ENCODE measurements at regions not wholly inside any gene's neighbourhood (a gene's known extent, or its start where the extent isn't known, plus 50 kb on each side); places are given as distances from the start of the nearest gene placed in this dataset.

DNA sequence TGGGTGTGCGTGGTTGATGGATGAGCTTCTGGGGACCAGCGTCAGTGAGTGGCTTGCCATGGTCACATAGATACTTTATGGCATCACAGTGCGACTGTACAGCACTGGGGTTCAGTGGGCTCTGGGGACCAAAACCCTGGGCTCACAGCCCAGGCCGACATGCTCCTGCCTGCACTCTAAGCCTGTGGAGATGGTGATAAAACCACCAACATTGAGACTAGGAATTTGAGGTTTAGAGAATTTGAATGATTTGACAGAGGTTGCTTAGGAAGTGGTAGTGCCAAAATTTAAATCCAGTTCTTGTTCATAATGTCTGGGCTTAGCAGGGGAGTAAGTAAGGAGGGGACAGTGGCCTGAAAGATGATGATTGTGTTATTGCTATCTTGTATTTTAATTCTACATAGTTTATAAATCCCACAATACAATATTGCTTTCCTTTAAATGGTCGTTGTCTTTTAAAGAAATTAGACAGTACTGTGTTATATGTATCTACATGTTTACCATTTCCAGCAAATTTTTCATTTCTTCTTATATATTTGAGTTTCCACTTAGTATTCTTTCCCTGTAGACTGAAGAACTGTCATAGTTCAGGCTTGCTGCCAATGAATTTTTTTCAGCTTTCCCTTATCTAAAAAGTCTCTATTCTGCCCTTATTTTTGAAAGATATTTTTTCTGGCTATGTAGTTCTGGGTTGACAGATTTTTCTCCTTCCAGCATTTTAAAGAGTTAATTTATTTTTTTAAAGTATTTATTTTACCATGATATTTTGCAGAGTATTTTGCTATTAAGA, 235.4 kb upstream of the RGMA start:
- TF ChIP-seq, protein P1, sequence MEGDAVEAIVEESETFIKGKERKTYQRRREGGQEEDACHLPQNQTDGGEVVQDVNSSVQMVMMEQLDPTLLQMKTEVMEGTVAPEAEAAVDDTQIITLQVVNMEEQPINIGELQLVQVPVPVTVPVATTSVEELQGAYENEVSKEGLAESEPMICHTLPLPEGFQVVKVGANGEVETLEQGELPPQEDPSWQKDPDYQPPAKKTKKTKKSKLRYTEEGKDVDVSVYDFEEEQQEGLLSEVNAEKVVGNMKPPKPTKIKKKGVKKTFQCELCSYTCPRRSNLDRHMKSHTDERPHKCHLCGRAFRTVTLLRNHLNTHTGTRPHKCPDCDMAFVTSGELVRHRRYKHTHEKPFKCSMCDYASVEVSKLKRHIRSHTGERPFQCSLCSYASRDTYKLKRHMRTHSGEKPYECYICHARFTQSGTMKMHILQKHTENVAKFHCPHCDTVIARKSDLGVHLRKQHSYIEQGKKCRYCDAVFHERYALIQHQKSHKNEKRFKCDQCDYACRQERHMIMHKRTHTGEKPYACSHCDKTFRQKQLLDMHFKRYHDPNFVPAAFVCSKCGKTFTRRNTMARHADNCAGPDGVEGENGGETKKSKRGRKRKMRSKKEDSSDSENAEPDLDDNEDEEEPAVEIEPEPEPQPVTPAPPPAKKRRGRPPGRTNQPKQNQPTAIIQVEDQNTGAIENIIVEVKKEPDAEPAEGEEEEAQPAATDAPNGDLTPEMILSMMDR (IDR thresholded peaks at IDR 0.05), result no peak
- TF ChIP-seq SIN3A (IDR thresholded peaks at IDR 0.05; ENCODE audit: borderline replicate concordance, low read depth, low read length) (no peak), TAF1 (IDR thresholded peaks at IDR 0.05; ENCODE audit: borderline replicate concordance, low read depth, low read length) (no peak), EP300 (IDR thresholded peaks at IDR 0.05; ENCODE audit: borderline replicate concordance in 1 of 2, low read depth in 1 of 2, low read length in 1 of 2) (no peak), RXRA (IDR thresholded peaks at IDR 0.05; ENCODE audit: borderline replicate concordance, low read depth) (no peak), RAD21 (IDR thresholded peaks at IDR 0.05; ENCODE audit: low read length) (no peak), JUND (IDR thresholded peaks at IDR 0.05) (no peak), GATA2 (CRISPR knock-in tag; IDR thresholded peaks at IDR 0.05) (no peak), TCF12 (IDR thresholded peaks at IDR 0.05) (no peak), RFX5 (IDR thresholded peaks at IDR 0.05; ENCODE audit: low read length) (no peak), POLR2AphosphoS5 (IDR thresholded peaks at IDR 0.05; ENCODE audit: low read depth, low read length) (no peak)
- TF ChIP-seq, protein P2, sequence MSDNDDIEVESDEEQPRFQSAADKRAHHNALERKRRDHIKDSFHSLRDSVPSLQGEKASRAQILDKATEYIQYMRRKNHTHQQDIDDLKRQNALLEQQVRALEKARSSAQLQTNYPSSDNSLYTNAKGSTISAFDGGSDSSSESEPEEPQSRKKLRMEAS (IDR thresholded peaks at IDR 0.05; ENCODE audit: low read depth), result no peak
- TF ChIP-seq, protein P3, sequence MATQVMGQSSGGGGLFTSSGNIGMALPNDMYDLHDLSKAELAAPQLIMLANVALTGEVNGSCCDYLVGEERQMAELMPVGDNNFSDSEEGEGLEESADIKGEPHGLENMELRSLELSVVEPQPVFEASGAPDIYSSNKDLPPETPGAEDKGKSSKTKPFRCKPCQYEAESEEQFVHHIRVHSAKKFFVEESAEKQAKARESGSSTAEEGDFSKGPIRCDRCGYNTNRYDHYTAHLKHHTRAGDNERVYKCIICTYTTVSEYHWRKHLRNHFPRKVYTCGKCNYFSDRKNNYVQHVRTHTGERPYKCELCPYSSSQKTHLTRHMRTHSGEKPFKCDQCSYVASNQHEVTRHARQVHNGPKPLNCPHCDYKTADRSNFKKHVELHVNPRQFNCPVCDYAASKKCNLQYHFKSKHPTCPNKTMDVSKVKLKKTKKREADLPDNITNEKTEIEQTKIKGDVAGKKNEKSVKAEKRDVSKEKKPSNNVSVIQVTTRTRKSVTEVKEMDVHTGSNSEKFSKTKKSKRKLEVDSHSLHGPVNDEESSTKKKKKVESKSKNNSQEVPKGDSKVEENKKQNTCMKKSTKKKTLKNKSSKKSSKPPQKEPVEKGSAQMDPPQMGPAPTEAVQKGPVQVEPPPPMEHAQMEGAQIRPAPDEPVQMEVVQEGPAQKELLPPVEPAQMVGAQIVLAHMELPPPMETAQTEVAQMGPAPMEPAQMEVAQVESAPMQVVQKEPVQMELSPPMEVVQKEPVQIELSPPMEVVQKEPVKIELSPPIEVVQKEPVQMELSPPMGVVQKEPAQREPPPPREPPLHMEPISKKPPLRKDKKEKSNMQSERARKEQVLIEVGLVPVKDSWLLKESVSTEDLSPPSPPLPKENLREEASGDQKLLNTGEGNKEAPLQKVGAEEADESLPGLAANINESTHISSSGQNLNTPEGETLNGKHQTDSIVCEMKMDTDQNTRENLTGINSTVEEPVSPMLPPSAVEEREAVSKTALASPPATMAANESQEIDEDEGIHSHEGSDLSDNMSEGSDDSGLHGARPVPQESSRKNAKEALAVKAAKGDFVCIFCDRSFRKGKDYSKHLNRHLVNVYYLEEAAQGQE (IDR thresholded peaks at IDR 0.05; ENCODE audit: low read depth, low read length), result no peak
- TF ChIP-seq, protein P4, sequence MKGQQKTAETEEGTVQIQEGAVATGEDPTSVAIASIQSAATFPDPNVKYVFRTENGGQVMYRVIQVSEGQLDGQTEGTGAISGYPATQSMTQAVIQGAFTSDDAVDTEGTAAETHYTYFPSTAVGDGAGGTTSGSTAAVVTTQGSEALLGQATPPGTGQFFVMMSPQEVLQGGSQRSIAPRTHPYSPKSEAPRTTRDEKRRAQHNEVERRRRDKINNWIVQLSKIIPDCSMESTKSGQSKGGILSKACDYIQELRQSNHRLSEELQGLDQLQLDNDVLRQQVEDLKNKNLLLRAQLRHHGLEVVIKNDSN (IDR thresholded peaks at IDR 0.05; ENCODE audit: borderline replicate concordance, low read depth), result no peak

Data from SK-N-SH (cell line).